A673 (cell line): ENCODE measurements at regions not wholly inside any gene's neighbourhood (a gene's known extent, or its start where the extent isn't known, plus 50 kb on each side); places are given as distances from the start of the nearest gene placed in this dataset.

Source experiments
- BruUV-seq: library from RNA; stranded (reverse); fragments of 400-500 nt; replicated peaks from 2 replicates; lab custom pipeline; 2021; lab: Mats Ljungman, UMichigan
- CTCF ChIA-PET: fragments of 300-600 bp; sonication (Branson Sonifier 250); formaldehyde crosslinking; loops from one replicate; lab custom pipeline; 2022; ENCODE audit warnings: antibody characterized with exemption; lab: Charles Lee
- POLR2A ChIA-PET: fragments of 300-600 bp; sonication (Branson Sonifier 250); formaldehyde crosslinking; loops from one replicate; lab custom pipeline; 2022; ENCODE audit warnings: antibody characterized with exemption; ENCODE audit not compliant: low non-redundant PET; lab: Charles Lee
- DNase-seq: peaks from one replicate; pipeline ENCODE4 v3.0.0-alpha.2; 2015; ENCODE audit warnings: low spot score
- H3K27ac ChIP-seq: fragments of 200-600 bp; sonication (generic); 2 replicates; pipeline ENCODE4 v1.5.1; 2016; ENCODE audit warnings: mixed run types, low read depth, mild to moderate bottlenecking, mixed read lengths, antibody characterized with exemption, low read length; ENCODE audit not compliant: poor library complexity, severe bottlenecking
- H3K27me3 ChIP-seq: fragments of 200-600 bp; sonication (generic); replicated peaks from 2 replicates; pipeline ENCODE4 v1.6.1; 2017; ENCODE audit warnings: mixed run types, low read depth, mild to moderate bottlenecking, mixed read lengths, antibody characterized with exemption, low read length; ENCODE audit not compliant: insufficient read depth, poor library complexity
- H3K36me3 ChIP-seq: fragments of 200-600 bp; sonication (generic); 2 replicates; pipeline ENCODE4 v1.6.1; 2016; ENCODE audit warnings: mixed run types, mild to moderate bottlenecking, mixed read lengths, antibody characterized with exemption, low read length; ENCODE audit not compliant: insufficient read depth, poor library complexity, severe bottlenecking
- H3K4me1 ChIP-seq: fragments of 200-600 bp; sonication (generic); 2 replicates; pipeline ENCODE4 v1.6.1; 2017; ENCODE audit warnings: mixed run types, mild to moderate bottlenecking, mixed read lengths, antibody characterized with exemption, low read length; ENCODE audit not compliant: insufficient read depth, poor library complexity, severe bottlenecking
- H3K4me3 ChIP-seq: fragments of 200-600 bp; sonication (generic); 2 replicates; pipeline ENCODE4 v1.5.1; 2016; ENCODE audit warnings: low read depth, mixed run types, mild to moderate bottlenecking, mixed read lengths, low read length; ENCODE audit not compliant: poor library complexity, severe bottlenecking
- H3K9me3 ChIP-seq: fragments of 200-600 bp; sonication (generic); 2 replicates; pipeline ENCODE4 v1.6.1; 2016; ENCODE audit warnings: mixed run types, low read depth, mild to moderate bottlenecking, mixed read lengths, antibody characterized with exemption, low read length; ENCODE audit not compliant: poor library complexity, severe bottlenecking
- EZH2 ChIP-seq: fragments of 200-600 bp; sonication (generic); IDR thresholded peaks from 2 replicates; pipeline ENCODE4 v1.6.1; 2017; ENCODE audit warnings: borderline replicate concordance, low read depth, mild to moderate bottlenecking, mixed read lengths, antibody characterized with exemption, low read length; ENCODE audit not compliant: poor library complexity, severe bottlenecking
- intact Hi-C: fragments of 100-400 bp; cut with micrococcal nuclease; formaldehyde crosslinking; loops from one replicate; pipeline ENCODE4 v1.10.0; 2022; ENCODE audit not compliant: unreplicated experiment
- TF ChIP-seq, protein P1 (sequence below): fragments of 300-800, 200-600 bp; sonication (generic); conservative IDR thresholded peaks from 2 replicates; pipeline ENCODE4 v1.5.1; 2017; ENCODE audit warnings: low read depth, mild to moderate bottlenecking, antibody characterized with exemption, low read length, moderate library complexity, mixed read lengths

DNA sequence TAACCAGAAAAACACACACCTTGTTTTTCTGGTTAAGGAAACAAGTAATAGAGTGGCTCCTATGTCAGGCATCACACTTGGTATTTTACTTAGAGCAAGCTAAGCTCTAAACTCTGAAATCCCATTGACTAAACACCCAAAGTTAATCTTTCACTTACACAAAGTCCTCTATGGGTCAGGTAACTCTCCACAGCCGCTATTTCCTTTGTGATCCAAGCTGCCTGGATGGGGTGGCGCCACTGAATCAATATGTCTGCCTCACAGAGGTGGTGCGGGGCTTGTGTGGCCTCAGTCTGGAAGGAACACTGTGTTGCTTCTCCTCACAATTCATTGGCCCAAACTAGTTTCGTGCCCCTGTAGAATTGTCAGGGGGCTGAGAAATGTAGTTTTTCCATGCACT, 160.0 kb upstream of the E2F7 start:
- TF ChIP-seq EZH2, result no peak
- TF ChIP-seq, protein P1, sequence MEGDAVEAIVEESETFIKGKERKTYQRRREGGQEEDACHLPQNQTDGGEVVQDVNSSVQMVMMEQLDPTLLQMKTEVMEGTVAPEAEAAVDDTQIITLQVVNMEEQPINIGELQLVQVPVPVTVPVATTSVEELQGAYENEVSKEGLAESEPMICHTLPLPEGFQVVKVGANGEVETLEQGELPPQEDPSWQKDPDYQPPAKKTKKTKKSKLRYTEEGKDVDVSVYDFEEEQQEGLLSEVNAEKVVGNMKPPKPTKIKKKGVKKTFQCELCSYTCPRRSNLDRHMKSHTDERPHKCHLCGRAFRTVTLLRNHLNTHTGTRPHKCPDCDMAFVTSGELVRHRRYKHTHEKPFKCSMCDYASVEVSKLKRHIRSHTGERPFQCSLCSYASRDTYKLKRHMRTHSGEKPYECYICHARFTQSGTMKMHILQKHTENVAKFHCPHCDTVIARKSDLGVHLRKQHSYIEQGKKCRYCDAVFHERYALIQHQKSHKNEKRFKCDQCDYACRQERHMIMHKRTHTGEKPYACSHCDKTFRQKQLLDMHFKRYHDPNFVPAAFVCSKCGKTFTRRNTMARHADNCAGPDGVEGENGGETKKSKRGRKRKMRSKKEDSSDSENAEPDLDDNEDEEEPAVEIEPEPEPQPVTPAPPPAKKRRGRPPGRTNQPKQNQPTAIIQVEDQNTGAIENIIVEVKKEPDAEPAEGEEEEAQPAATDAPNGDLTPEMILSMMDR, result no peak
- BruUV-seq, result no TSS peak
- no peak overlapping the region for H3K27ac ChIP-seq
- ChIA-PET POLR2A (no interaction called here), CTCF (no interaction called here)
- no peaks in the 10 kb centered on the region for H3K9me3 ChIP-seq
- intact Hi-C loops, result no loop called here
- no peak overlapping the region for H3K4me3 ChIP-seq
- DNase-seq, result no peak
- H3K36me3 ChIP-seq, result no peaks in the 10 kb centered on the region
- peaks cover 6% of the 10 kb centered on the region for H3K4me1 ChIP-seq
- no peaks in the 10 kb centered on the region for H3K27me3 ChIP-seq

DNA sequence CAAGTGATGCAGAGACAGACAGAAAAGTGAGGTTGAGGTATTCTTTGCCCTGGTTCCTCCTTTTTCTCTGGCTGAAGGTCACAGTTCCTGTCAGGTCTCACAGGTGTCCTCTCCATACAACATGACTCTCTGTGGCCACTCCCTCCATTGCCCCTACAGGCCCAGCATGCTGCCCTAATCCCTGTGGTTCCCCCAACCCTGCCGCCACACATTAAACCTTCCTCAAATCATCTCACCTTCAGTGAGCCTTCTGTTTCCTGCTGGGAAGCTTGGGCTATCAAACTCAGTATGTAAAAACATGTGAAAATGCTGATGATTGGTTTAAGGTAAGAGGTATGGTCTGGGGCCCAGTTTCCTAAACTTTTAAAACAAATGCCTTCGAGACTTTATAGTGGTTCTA, 159.0 kb upstream of the E2F7 start:
- intact Hi-C loops, result no loop called here
- no peaks in the 10 kb centered on the region for H3K27me3 ChIP-seq
- POLR2A ChIA-PET, result no interaction called here
- H3K4me3 ChIP-seq, result no peak overlapping the region
- no peaks in the 10 kb centered on the region for H3K36me3 ChIP-seq
- no TSS peak for BruUV-seq
- no peak for DNase-seq
- CTCF ChIA-PET, result no interaction called here
- TF ChIP-seq EZH2, result no peak
- TF ChIP-seq, protein P1, result no peak
- no peaks in the 10 kb centered on the region for H3K9me3 ChIP-seq
- H3K4me1 ChIP-seq, result no peaks in the 10 kb centered on the region
- H3K27ac ChIP-seq, result no peak overlapping the region

DNA sequence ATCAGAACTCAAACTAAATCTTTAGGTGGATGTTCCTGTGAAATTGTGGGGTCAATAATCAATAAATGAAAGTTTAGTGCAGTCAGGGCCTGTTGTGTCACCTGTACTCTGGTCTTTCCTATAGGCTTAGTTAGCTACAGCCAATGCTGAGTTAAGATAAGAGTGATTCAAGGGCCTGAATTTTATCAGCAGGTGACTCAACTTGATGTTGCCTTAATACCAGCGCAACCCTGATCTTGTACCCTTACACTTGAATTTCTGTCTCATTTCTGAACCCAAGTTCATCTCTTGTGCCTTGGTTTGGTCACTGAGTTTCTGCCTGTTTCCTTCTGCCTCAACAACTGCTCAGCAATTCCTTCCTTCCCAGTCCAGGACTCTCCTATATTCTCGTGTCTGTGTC, 157.0 kb upstream of the E2F7 start:
- intact Hi-C loops, result no loop called here
- H3K27me3 ChIP-seq, result no peaks in the 10 kb centered on the region
- TF ChIP-seq, protein P1, result no peak
- TF ChIP-seq EZH2, result no peak
- no peaks in the 10 kb centered on the region for H3K4me1 ChIP-seq
- H3K36me3 ChIP-seq, result no peaks in the 10 kb centered on the region
- no peaks in the 10 kb centered on the region for H3K9me3 ChIP-seq
- no TSS peak for BruUV-seq
- no peak for DNase-seq
- H3K4me3 ChIP-seq, result no peak overlapping the region
- POLR2A ChIA-PET, result no interaction called here
- H3K27ac ChIP-seq, result no peak overlapping the region
- CTCF ChIA-PET, result no interaction called here
